MM.1S (cell line): ENCODE measurements at regions not wholly inside any gene's neighbourhood (a gene's known extent, or its start where the extent isn't known, plus 50 kb on each side); places are given as distances from the start of the nearest gene placed in this dataset.

Source experiments
- CTCF ChIP-seq: fragments of 300-600 bp; sonication (generic); IDR thresholded peaks from 2 replicates; pipeline ENCODE4 v1.5.1; 2016; ENCODE audit warnings: antibody characterized with exemption, low read length, mixed read lengths
- EZH2 ChIP-seq: fragments of 300-600 bp; sonication (generic); optimal IDR thresholded peaks from 2 replicates; pipeline ENCODE3; 2017; ENCODE audit warnings: low read depth, mild to moderate bottlenecking, antibody characterized with exemption, low read length, mixed read lengths
- EZH2phosphoT487 ChIP-seq: fragments of 300-600 bp; sonication (generic); IDR thresholded peaks from 2 replicates; pipeline ENCODE4 v1.6.1; 2018; ENCODE audit warnings: antibody characterized with exemption, low read length

GRCh38 chr11:25293166-25293565, 796.3 kb downstream of the LUZP2 start:
- TF ChIP-seq CTCF (no peak), EZH2 (no peak), EZH2phosphoT487 (no peak)
